Glutamatergic neuron (in vitro differentiated cells): ENCODE measurements at regions not wholly inside any gene's neighbourhood (a gene's known extent, or its start where the extent isn't known, plus 50 kb on each side); places are given as distances from the start of the nearest gene placed in this dataset.

Source experiments
- DNase-seq: peaks from one replicate; pipeline ENCODE4 v3.0.0; 2022
- H3K27ac Mint-ChIP-seq: one replicate; pipeline ENCODE4 v1.8.0; 2020; ENCODE audit warnings: mild to moderate bottlenecking, mixed read lengths, inconsistent platforms; ENCODE audit not compliant: unreplicated experiment
- H3K27me3 Mint-ChIP-seq: one replicate; pipeline ENCODE4 v1.8.0; 2020; ENCODE audit warnings: mild to moderate bottlenecking, moderate library complexity, mixed read lengths, inconsistent platforms; ENCODE audit not compliant: unreplicated experiment
- H3K36me3 Mint-ChIP-seq: one replicate; pipeline ENCODE4 v1.8.0; 2020; ENCODE audit warnings: mild to moderate bottlenecking, mixed read lengths, inconsistent platforms; ENCODE audit not compliant: unreplicated experiment
- H3K4me1 Mint-ChIP-seq: one replicate; pipeline ENCODE4 v1.8.0; 2020; ENCODE audit warnings: mild to moderate bottlenecking, low read depth, mixed read lengths, inconsistent platforms; ENCODE audit not compliant: unreplicated experiment
- H3K4me3 Mint-ChIP-seq: one replicate; pipeline ENCODE4 v1.8.0; 2020; ENCODE audit warnings: mild to moderate bottlenecking, mixed read lengths, inconsistent platforms; ENCODE audit not compliant: unreplicated experiment
- H3K9me3 Mint-ChIP-seq: one replicate; pipeline ENCODE4 v1.8.0; 2020; ENCODE audit warnings: mild to moderate bottlenecking, moderate library complexity, mixed read lengths, inconsistent platforms; ENCODE audit not compliant: unreplicated experiment
- TF ChIP-seq, protein P1 (sequence below): fragments of 200-600 bp; sonication (generic); IDR thresholded peaks from one replicate; pipeline ENCODE4 v1.5.0; 2021; ENCODE audit not compliant: partially characterized antibody, unreplicated experiment

GRCh38 chr17:72501404-72502370, 380.9 kb downstream of the SOX9 start:
- Mint-ChIP-seq H3K4me3 (no peak overlapping the region), H3K27ac (no peak overlapping the region), H3K4me1 (no peaks in the 10 kb centered on the region), H3K9me3 (no peaks in the 10 kb centered on the region), H3K27me3 (peaks cover 8% of the 10 kb centered on the region), H3K36me3 (peaks cover 22% of the 10 kb centered on the region)
- TF ChIP-seq, protein P1, sequence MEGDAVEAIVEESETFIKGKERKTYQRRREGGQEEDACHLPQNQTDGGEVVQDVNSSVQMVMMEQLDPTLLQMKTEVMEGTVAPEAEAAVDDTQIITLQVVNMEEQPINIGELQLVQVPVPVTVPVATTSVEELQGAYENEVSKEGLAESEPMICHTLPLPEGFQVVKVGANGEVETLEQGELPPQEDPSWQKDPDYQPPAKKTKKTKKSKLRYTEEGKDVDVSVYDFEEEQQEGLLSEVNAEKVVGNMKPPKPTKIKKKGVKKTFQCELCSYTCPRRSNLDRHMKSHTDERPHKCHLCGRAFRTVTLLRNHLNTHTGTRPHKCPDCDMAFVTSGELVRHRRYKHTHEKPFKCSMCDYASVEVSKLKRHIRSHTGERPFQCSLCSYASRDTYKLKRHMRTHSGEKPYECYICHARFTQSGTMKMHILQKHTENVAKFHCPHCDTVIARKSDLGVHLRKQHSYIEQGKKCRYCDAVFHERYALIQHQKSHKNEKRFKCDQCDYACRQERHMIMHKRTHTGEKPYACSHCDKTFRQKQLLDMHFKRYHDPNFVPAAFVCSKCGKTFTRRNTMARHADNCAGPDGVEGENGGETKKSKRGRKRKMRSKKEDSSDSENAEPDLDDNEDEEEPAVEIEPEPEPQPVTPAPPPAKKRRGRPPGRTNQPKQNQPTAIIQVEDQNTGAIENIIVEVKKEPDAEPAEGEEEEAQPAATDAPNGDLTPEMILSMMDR = no peak
- no peak for DNase-seq

GRCh38 chr17:72502371-72503341, 381.8 kb downstream of the SOX9 start:
- Mint-ChIP-seq H3K36me3 (peaks cover 16% of the 10 kb centered on the region), H3K4me1 (peaks cover 1% of the 10 kb centered on the region), H3K9me3 (no peaks in the 10 kb centered on the region), H3K4me3 (no peak overlapping the region), H3K27me3 (peaks cover 8% of the 10 kb centered on the region), H3K27ac (no peak overlapping the region)
- no peak for DNase-seq
- TF ChIP-seq, protein P1 = no peak

DNA sequence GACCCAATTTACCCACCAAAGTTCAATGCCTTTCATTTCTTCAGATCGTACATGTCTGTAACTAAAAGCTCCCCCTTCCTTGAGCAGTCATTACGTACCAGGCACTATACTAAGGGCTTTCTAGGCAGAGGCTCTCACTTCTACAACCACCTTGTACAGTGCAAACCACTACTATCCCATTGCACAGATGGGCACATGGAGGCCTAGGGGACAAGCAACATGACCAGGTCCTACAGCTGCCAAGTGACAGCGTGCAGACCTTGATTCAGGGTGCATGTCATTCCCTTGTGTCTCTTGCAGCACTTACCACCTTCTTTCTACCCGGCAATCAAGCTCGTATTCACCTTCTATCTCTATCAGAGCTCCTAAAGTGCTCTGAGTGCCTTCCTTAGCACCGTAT, 382.7 kb downstream of the SOX9 start:
- H3K4me3 Mint-ChIP-seq = no peak overlapping the region
- H3K4me1 Mint-ChIP-seq = peaks cover 3% of the 10 kb centered on the region
- peaks cover 8% of the 10 kb centered on the region for H3K27me3 Mint-ChIP-seq
- no peak overlapping the region for H3K27ac Mint-ChIP-seq
- H3K36me3 Mint-ChIP-seq = peaks cover 16% of the 10 kb centered on the region
- no peaks in the 10 kb centered on the region for H3K9me3 Mint-ChIP-seq
- DNase-seq = no peak
- TF ChIP-seq, protein P1 = no peak

DNA sequence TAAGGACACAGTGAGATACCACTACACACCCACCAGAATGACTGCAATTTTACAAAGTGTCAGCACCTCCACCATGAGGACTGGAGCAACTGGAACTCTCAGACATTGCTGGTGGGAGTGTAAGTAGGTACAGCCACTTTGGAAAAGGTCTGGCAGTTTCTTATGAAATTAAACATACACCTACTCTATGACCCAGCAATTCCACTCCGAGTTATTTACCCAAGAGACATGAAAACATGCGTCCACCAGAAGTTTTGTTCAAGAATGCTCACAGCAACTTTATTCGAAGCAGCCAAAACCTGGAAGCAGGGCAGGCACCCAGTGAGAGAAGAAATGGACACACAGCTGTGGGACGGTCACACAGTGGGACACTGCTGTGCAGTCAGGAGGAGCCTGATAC, 384.0 kb downstream of the SOX9 start:
- no peak overlapping the region for H3K4me3 Mint-ChIP-seq
- no peak overlapping the region for H3K27ac Mint-ChIP-seq
- H3K36me3 Mint-ChIP-seq = peaks cover 16% of the 10 kb centered on the region
- no peak for DNase-seq
- peaks cover 3% of the 10 kb centered on the region for H3K4me1 Mint-ChIP-seq
- H3K9me3 Mint-ChIP-seq = no peaks in the 10 kb centered on the region
- H3K27me3 Mint-ChIP-seq = peaks cover 8% of the 10 kb centered on the region
- TF ChIP-seq, protein P1 = no peak
